ENCODE measurements at regions not wholly inside any gene's neighbourhood (a gene's known extent, or its start where the extent isn't known, plus 50 kb on each side); places are given as distances from the start of the nearest gene placed in this dataset.
"Not testable (repeated sequence)": the region's sequence is repeated elsewhere in the genome, so short reads cannot be mapped to it uniquely, and the experiment has no call there.

DNA sequence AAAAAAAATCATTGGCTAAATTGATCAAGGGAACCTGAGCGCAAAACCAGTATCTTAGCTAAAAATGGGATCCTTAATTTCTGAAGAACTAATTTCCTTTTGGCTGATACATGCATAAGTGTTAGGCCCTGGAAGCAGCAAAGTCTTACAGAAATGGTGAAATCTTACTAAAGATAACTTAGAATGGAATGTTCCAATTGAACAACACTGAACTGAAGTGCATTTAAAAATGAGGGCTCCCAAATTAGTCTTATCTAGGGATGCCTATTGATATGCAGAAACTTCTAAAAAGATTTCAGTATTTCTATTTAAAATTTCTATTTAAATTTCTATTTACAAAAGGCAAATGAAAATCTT is 120.7 kb upstream of the BANK1 start:
- DNase-seq = no peak

- DNase-seq = no peak
Observed at GRCh38 chr4:101669138-101669831, 121.2 kb upstream of the BANK1 start.

DNA sequence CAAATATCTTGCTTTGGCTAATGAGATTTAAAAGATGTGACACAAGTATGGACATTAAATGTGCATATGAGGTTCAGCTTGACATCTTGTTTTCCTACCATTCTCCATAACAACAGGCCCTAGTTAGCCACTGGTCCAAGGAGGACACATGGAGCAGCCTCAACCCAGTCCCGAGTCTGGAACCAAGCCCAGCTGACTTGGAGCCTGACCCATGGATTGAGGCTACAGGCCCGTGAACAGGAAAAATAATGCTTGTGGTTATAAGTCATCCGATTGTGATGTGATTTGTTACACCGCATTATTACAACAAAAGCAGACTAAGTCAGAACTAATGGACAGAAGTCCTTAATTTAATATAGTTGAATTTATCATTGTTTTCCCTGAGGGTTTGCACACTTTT is 123.2 kb upstream of the BANK1 start:
- no peak for DNase-seq

GRCh38 chr4:101660607-101661006 is 129.9 kb upstream of the BANK1 start:
- no peak for DNase-seq

DNA sequence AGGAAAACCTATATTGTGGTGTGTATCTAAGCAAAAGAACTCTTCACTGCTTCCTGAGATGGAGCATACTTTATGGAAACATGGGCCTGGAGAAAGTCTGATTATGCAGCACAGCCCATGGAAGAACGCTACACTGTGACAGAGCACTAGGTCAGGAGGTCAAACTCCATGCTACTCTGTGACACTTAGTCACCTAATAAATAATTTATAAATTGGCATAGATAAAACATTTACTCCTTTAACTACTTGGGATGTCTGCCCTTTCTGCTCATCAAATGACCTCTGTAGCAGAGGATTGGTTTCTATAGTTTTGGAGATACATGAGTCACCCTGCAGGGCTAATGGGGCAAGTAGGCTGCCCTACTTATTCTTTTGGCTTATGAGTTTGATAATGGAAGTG is 134.7 kb upstream of the BANK1 start:
- no peak for DNase-seq

GRCh38 chr4:101655005-101655404 is 135.5 kb upstream of the BANK1 start:
- no peak for DNase-seq

DNA sequence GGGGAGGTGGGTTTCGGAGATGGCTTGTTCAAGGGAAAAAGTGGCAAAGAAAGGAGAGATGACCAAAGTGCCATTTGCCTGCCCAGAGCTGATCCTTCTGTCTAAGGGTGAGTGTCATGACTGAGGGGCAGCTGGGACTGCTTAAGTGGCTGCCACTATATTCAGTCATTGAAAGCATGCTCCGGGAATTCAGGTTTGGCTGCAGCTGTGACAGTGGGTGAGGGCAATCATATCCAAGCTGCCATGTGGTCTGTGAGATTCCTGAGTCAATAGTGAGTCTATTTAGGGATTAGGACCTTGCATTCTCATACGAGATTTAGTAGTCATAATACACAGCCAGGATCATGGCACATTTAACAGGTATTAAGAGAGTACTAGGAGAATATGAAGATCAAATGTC is 138.8 kb upstream of the BANK1 start:
- DNase-seq = peak; percentile 88

DNA sequence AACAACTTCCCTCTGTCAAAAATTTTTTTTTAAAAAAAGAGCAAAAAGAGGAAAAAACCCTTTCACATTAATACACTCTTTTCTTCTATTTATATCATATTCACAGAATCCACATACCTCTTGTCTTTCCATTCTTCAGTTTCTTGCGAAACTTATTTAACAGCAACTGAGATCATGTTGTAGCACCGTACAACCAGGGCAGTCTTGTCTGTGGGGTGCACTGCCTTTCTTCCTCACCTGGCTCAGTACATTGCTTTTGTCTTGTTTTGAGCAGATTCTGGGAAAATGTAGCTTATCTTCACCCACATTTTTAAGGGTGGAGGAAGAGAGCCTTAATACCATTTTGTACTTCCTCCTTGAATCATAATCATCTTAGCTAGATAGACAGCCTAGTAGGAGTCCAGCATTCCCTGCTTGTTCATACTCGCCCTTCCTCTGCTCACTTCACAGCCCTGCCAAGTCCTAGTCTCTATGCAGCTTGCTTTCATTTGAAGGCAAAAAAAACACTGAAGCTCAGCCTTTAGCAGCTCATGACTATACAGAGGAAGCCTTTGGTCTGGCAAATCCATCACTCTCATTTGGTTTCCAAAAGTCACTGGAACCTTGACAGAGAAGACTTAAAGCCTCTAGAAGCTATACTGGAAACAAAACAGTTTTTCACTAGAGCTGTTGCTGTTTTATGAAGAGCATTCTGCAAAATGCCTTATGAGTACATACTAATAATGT is 140.6 kb upstream of the BANK1 start:
- peak; percentile 70 for DNase-seq

- no peak for DNase-seq
Observed at GRCh38 chr4:101647710-101648034, 142.9 kb upstream of the BANK1 start.

- DNase-seq = no peak
Observed at GRCh38 chr4:101644516-101644915, 146.0 kb upstream of the BANK1 start.

DNA sequence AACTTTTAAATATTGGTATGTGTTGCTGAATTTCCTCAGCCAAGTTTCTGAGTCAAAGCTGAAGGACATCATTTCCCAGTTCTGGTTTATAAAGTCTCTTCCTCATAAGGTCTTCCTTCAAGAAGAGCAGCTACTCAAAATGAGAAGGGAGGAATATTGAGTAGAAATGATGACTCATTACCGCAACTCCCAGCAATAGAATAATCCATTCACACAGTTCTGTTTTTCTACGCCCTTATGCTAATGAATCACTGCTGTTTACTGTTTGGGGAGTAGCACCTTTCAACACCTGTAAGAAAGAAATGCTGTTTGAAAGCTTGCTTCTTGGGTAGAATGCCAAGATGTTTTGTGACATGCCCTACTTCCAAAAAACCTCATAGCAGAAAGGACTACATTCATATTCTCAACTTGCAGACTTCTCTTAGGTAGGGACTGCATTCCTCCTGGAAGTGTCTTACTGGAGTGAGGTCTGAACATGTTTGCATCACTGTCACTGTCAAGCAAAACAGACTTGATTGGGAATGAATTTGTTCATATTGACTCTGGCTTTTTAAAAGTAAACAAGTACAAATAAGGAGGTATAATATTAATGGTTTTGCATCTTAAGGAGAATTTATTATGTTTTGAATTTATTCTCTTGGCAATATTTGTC is 147.2 kb upstream of the BANK1 start:
- DNase-seq = peak; percentile 14

GRCh38 chr4:101632766-101633165 is 157.8 kb upstream of the BANK1 start:
- not testable (repeated sequence) for DNase-seq

- DNase-seq = no peak
Observed at GRCh38 chr4:101630319-101630986, 160.1 kb upstream of the BANK1 start.

DNA sequence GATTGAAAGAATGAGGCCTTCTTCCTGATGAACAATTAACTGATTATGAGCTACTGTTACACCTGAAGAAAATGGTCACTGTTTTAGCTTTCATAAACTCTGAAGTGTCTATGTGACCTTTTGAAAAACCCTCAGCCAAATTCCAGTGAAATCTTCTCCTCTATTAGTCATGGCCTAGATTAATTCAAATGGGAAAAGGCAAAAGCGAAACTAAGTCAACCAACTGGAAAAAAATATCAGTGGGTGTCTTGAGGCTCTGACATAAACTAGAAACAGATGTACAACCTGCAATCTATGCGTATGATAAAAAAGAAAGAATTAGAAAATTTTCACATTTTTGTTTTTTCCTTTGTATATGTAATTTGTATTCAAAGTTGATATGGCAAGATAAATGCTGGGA is 169.4 kb upstream of the BANK1 start:
- no peak for DNase-seq

DNA sequence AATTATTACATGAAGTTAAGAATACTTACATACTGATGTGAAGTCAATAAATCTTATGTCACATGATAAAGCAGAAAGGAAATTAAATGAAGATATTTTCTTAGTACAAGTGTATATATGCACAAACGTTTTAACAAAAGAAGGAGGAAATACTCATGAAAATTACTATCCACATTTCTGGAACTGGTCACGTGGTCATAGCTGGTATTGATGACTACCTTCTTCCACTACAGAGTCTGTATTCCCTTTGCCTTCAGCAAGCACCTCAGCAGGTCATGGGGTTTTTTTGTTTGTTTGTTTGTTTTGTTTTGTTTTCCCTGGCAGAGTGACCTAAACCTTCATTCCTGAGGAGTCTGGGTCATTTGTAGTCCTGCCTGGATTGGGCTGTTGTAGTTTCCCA is 174.9 kb upstream of the BANK1 start:
- no peak for DNase-seq

DNA sequence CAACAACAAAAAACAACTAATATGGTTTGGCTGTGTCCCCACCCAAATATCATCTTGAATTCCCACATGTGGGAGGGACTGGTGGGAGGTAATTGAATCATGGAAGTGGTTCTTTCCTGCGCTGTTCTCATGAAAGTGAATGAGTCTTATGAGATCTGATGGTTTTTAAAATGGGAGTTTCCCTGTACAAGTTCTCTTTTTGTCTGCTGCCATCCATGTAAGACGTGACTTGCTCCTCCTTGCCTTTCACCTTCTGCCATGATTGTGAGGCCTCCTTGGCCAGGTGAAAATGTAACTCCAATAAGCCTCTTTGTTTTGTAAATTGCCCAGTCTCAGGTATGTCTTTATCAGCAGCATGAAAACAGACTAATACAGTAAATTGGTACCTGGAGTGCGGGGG is 183.5 kb upstream of the BANK1 start:
- not testable (repeated sequence) for DNase-seq

- DNase-seq = no peak
Observed at GRCh38 chr4:101604976-101605375, 185.6 kb upstream of the BANK1 start.

- DNase-seq = no peak
Observed at GRCh38 chr4:101600287-101600686, 190.2 kb upstream of the BANK1 start.

DNA sequence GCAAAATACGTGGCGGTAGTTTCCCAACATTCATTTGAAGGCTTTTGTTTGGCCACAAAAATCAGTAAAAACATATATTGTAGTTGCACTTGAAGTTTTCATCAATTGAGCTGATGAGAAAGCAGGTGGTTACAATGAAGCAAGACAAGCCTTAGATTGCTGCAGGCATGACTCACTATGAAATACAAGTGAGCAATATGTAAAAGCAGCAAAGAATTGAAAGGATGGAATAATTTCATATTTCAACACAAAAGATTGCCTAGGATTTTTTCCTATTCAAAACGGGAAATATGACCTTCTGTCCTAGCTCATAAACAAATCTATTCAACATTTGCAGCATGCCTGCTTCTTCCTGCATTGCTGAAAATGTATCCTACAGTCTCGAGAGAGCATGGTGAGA is 190.9 kb upstream of the BANK1 start:
- DNase-seq = no peak

GRCh38 chr4:101596781-101597552 is 193.6 kb upstream of the BANK1 start:
- DNase-seq = no peak

GRCh38 chr4:101594588-101594987 is 195.9 kb upstream of the BANK1 start:
- no peak for DNase-seq

GRCh38 chr4:101593666-101594065 is 196.9 kb upstream of the BANK1 start:
- DNase-seq = no peak

- DNase-seq = no peak
Observed at GRCh38 chr4:101584306-101584705, 206.2 kb upstream of the BANK1 start.
